SK-N-SH (cell line): ENCODE measurements at regions not wholly inside any gene's neighbourhood (a gene's known extent, or its start where the extent isn't known, plus 50 kb on each side); places are given as distances from the start of the nearest gene placed in this dataset.

Experiments
- CTCF ChIA-PET: fragments of 300-600, 350-600 bp; formaldehyde crosslinking; extraction: SDS; loops from one replicate; lab custom pipeline; 2021; lab: Yijun Ruan, JAX
- POLR2A ChIA-PET: fragments of 350-600 bp; sonication (Branson Sonifier 250); formaldehyde crosslinking; extraction: SDS; loops from one replicate; lab custom pipeline; 2020; ENCODE audit warnings: antibody characterized with exemption, inconsistent platforms; lab: Yijun Ruan, JAX
- DNase-seq: peaks from one replicate; pipeline ENCODE4 v3.0.0; 2012
- H2AFZ ChIP-seq: fragments of 200-600 bp; sonication (generic); 2 replicates; pipeline ENCODE4 v1.8.1; 2016; ENCODE audit warnings: antibody characterized with exemption, mild to moderate bottlenecking, low read depth
- H3F3A ChIP-seq: fragments of 200-600 bp; sonication (generic); replicated peaks from 2 replicates; pipeline ENCODE3; 2016; ENCODE audit warnings: antibody characterized with exemption, mild to moderate bottlenecking; ENCODE audit not compliant: insufficient read depth
- H3K27ac ChIP-seq, 2 experiments: fragments of 200-500 bp in 1 of 2; fragments of 200-600 bp in 1 of 2; sonication (Bioruptor generic) in 1 of 2; sonication (generic), shearing (Covaris generic) in 1 of 2; 2 replicates each; pipeline versions ENCODE4 v1.5.1 to v1.6.1; 2014 to 2016; ENCODE audit warnings: low read depth in 2 of 2, inconsistent platforms in 1 of 2, low read length in 1 of 2, mild to moderate bottlenecking in 1 of 2, mixed read lengths in 1 of 2
- H3K27me3 ChIP-seq: fragments of 200-600 bp; sonication (generic), shearing (Covaris generic); 2 replicates; pipeline ENCODE4 v1.6.1; 2016; ENCODE audit warnings: mixed run types; ENCODE audit not compliant: insufficient read depth
- H3K36me3 ChIP-seq, 2 experiments: fragments of 200-500 bp in 1 of 2; fragments of 200-600 bp in 1 of 2; sonication (Bioruptor generic) in 1 of 2; sonication (generic) in 1 of 2; replicated peaks in 1 of 2; 2 replicates each; pipeline versions ENCODE3 to v1.5.1; 2014 to 2016; ENCODE audit warnings: low read length in 1 of 2, mild to moderate bottlenecking in 1 of 2; ENCODE audit not compliant: insufficient read depth in 2 of 2, control insufficient read depth in 1 of 2
- H3K4me1 ChIP-seq, 2 experiments: fragments of 200-500 bp in 1 of 2; fragments of 200-600 bp in 1 of 2; sonication (Bioruptor generic) in 1 of 2; sonication (generic), shearing (Covaris generic) in 1 of 2; 2 replicates each; pipeline versions ENCODE4 v1.5.1 to v1.6.1; 2014 to 2016; ENCODE audit warnings: low read depth in 1 of 2, low read length in 1 of 2, mixed run types in 1 of 2; ENCODE audit not compliant: insufficient read depth in 2 of 2, control insufficient read depth in 1 of 2
- H3K4me2 ChIP-seq: fragments of 200-600 bp; sonication (generic), shearing (Covaris generic); 2 replicates; pipeline ENCODE4 v1.6.1; 2017; ENCODE audit warnings: mixed run types
- H3K4me3 ChIP-seq, 2 experiments: fragments of 200-500 bp in 1 of 2; fragments of 200-600 bp in 1 of 2; sonication (Bioruptor generic) in 1 of 2; sonication (generic), shearing (Covaris generic) in 1 of 2; 2 replicates each; pipeline versions ENCODE4 v1.5.1 to v1.8.1; 2014 to 2016; ENCODE audit warnings: low read depth in 2 of 2, inconsistent platforms in 1 of 2, low read length in 1 of 2, mild to moderate bottlenecking in 1 of 2, mixed read lengths in 1 of 2, moderate library complexity in 1 of 2
- H3K79me2 ChIP-seq: fragments of 200-600 bp; sonication (generic); 2 replicates; pipeline ENCODE4 v1.8.1; 2017; ENCODE audit warnings: mild to moderate bottlenecking; ENCODE audit not compliant: insufficient read depth
- H3K9ac ChIP-seq: fragments of 200-600 bp; sonication (generic); 2 replicates; pipeline ENCODE4 v1.6.1; 2017; ENCODE audit warnings: mixed run types
- H3K9me2 ChIP-seq: fragments of 200-600 bp; sonication (generic); 2 replicates; pipeline ENCODE4 v1.6.1; 2017; ENCODE audit warnings: mixed run types
- H3K9me3 ChIP-seq: fragments of 200-600 bp; sonication (generic); 2 replicates; pipeline ENCODE4 v1.6.1; 2017; ENCODE audit warnings: mixed run types, mild to moderate bottlenecking, moderate library complexity
- H4K20me1 ChIP-seq: fragments of 200-600 bp; sonication (generic); 2 replicates; pipeline ENCODE4 v1.6.1; 2017; ENCODE audit warnings: mild to moderate bottlenecking, mixed run types; ENCODE audit not compliant: insufficient read depth
- CHD2 ChIP-seq: fragments of 150-350 bp; IDR thresholded peaks from 2 replicates; pipeline ENCODE4 v1.6.1; 2018; ENCODE audit warnings: low read length; ENCODE audit not compliant: partially characterized antibody
- ELF1 ChIP-seq: IDR thresholded peaks from 2 replicates; pipeline ENCODE4 v1.4.0; 2012
- EP300 ChIP-seq, 2 experiments: IDR thresholded peaks; 2 replicates each; pipeline versions ENCODE4 v1.4.0 to v1.6.1; 2012; ENCODE audit warnings: borderline replicate concordance in 1 of 2, low read depth in 1 of 2, low read length in 1 of 2
- FOSL2 ChIP-seq: IDR thresholded peaks from 2 replicates; pipeline ENCODE4 v1.4.0; 2012; ENCODE audit warnings: low read depth, mild to moderate bottlenecking, moderate library complexity, borderline replicate concordance
- FOXJ3 ChIP-seq: sonication (generic); formaldehyde crosslinking; IDR thresholded peaks from 2 replicates; pipeline ENCODE4 v1.5.1; 2020; ENCODE audit warnings: mild to moderate bottlenecking, missing genetic modification reagents
- GABPA ChIP-seq: IDR thresholded peaks from 2 replicates; pipeline ENCODE4 v1.4.0; 2012; ENCODE audit warnings: low read depth, mild to moderate bottlenecking
- MAX ChIP-seq: IDR thresholded peaks from 2 replicates; pipeline ENCODE4 v1.4.0; 2012; ENCODE audit warnings: low read depth
- MEF2A ChIP-seq: IDR thresholded peaks from 2 replicates; pipeline ENCODE4 v1.4.0; 2012; ENCODE audit warnings: low read depth, borderline replicate concordance
- MXI1 ChIP-seq: IDR thresholded peaks from 2 replicates; pipeline ENCODE4 v1.6.1; 2012; ENCODE audit warnings: mild to moderate bottlenecking, low read depth, low read length, improper control_type of control experiment
- NFIC ChIP-seq: IDR thresholded peaks from 2 replicates; pipeline ENCODE4 v1.4.0; 2012; ENCODE audit warnings: borderline replicate concordance
- NRF1 ChIP-seq: IDR thresholded peaks from 2 replicates; pipeline ENCODE4 v1.6.1; 2012; ENCODE audit warnings: low read depth, mild to moderate bottlenecking, low read length
- POLR2AphosphoS5 ChIP-seq: IDR thresholded peaks from 2 replicates; pipeline ENCODE4 v1.6.1; 2012; ENCODE audit warnings: low read depth, low read length
- RFX5 ChIP-seq: IDR thresholded peaks from 2 replicates; pipeline ENCODE4 v1.6.1; 2012; ENCODE audit warnings: mild to moderate bottlenecking, improper control_type of control experiment, low read length
- SMC3 ChIP-seq: IDR thresholded peaks from 2 replicates; pipeline ENCODE4 v1.6.1; 2012; ENCODE audit warnings: low read depth, low read length, improper control_type of control experiment
- TCF12 ChIP-seq: IDR thresholded peaks from 2 replicates; pipeline ENCODE4 v1.4.0; 2012
- USF2 ChIP-seq: fragments of 150-350 bp; IDR thresholded peaks from 2 replicates; pipeline ENCODE4 v1.6.1; 2017; ENCODE audit warnings: antibody characterized with exemption, low read length, low read depth, borderline replicate concordance
- WGBS: methylation state at CpG from one replicate; pipeline ENCODE4 v1.1.6; 2017; ENCODE audit warnings: low lambda C conversion rate; 5-methylcytosine and 5-hydroxymethylcytosine counted together
- TF ChIP-seq, protein P1 (sequence below): IDR thresholded peaks from 2 replicates; pipeline ENCODE4; 2012
- TF ChIP-seq, protein P2 (sequence below): IDR thresholded peaks from 2 replicates; pipeline ENCODE4 v1.6.1; 2012; ENCODE audit warnings: mild to moderate bottlenecking, low read depth, low read length, moderate library complexity
- TF ChIP-seq, protein P3 (sequence below): IDR thresholded peaks from 2 replicates; pipeline ENCODE4 v1.4.0; 2012; ENCODE audit warnings: low read depth, borderline replicate concordance
- TF ChIP-seq, protein P4 (sequence below): IDR thresholded peaks from 2 replicates; pipeline ENCODE4 v1.4.0; 2012; ENCODE audit warnings: low read depth, borderline replicate concordance

- Histone ChIP-seq H3F3A (no peaks in the 10 kb centered on the region), H4K20me1 (no peaks in the 10 kb centered on the region), H3K27me3 (no peaks in the 10 kb centered on the region), H3K9me2 (no peaks in the 10 kb centered on the region), H3K36me3 (no peaks in the 10 kb centered on the region), H3K4me1 (peaks cover 0 to 9% of the 10 kb centered on the region in 2 experiments; a peak in 1 of 4 replicates), H3K9ac (no peak overlapping the region), H3K79me2 (no peaks in the 10 kb centered on the region), H3K4me3 (no peak overlapping the region), H2AFZ (no peak overlapping the region), H3K27ac (no peak overlapping the region), H3K4me2 (no peak overlapping the region), H3K9me3 (no peaks in the 10 kb centered on the region)
- no peak for DNase-seq
- POLR2A ChIA-PET, result no interaction called here
- TF ChIP-seq POLR2AphosphoS5, result no peak
- TF ChIP-seq, protein P1, sequence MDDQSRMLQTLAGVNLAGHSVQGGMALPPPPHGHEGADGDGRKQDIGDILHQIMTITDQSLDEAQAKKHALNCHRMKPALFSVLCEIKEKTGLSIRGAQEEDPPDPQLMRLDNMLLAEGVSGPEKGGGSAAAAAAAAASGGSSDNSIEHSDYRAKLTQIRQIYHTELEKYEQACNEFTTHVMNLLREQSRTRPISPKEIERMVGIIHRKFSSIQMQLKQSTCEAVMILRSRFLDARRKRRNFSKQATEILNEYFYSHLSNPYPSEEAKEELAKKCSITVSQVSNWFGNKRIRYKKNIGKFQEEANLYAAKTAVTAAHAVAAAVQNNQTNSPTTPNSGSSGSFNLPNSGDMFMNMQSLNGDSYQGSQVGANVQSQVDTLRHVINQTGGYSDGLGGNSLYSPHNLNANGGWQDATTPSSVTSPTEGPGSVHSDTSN, result no peak
- no peak for TF ChIP-seq MAX
- TF ChIP-seq RFX5, result no peak
- no peak for TF ChIP-seq TCF12
- no peak for TF ChIP-seq GABPA
- TF ChIP-seq CHD2, result no peak
- TF ChIP-seq NFIC, result no peak
- no peak for TF ChIP-seq SMC3
- TF ChIP-seq MXI1, result no peak
- TF ChIP-seq, protein P2, sequence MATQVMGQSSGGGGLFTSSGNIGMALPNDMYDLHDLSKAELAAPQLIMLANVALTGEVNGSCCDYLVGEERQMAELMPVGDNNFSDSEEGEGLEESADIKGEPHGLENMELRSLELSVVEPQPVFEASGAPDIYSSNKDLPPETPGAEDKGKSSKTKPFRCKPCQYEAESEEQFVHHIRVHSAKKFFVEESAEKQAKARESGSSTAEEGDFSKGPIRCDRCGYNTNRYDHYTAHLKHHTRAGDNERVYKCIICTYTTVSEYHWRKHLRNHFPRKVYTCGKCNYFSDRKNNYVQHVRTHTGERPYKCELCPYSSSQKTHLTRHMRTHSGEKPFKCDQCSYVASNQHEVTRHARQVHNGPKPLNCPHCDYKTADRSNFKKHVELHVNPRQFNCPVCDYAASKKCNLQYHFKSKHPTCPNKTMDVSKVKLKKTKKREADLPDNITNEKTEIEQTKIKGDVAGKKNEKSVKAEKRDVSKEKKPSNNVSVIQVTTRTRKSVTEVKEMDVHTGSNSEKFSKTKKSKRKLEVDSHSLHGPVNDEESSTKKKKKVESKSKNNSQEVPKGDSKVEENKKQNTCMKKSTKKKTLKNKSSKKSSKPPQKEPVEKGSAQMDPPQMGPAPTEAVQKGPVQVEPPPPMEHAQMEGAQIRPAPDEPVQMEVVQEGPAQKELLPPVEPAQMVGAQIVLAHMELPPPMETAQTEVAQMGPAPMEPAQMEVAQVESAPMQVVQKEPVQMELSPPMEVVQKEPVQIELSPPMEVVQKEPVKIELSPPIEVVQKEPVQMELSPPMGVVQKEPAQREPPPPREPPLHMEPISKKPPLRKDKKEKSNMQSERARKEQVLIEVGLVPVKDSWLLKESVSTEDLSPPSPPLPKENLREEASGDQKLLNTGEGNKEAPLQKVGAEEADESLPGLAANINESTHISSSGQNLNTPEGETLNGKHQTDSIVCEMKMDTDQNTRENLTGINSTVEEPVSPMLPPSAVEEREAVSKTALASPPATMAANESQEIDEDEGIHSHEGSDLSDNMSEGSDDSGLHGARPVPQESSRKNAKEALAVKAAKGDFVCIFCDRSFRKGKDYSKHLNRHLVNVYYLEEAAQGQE, result no peak
- TF ChIP-seq NRF1, result no peak
- TF ChIP-seq MEF2A, result no peak
- no peak for TF ChIP-seq EP300 (IDR thresholded peaks at IDR 0.05; ENCODE audit: borderline replicate concordance in 1 of 2, low read depth in 1 of 2, low read length in 1 of 2)
- TF ChIP-seq, protein P3, sequence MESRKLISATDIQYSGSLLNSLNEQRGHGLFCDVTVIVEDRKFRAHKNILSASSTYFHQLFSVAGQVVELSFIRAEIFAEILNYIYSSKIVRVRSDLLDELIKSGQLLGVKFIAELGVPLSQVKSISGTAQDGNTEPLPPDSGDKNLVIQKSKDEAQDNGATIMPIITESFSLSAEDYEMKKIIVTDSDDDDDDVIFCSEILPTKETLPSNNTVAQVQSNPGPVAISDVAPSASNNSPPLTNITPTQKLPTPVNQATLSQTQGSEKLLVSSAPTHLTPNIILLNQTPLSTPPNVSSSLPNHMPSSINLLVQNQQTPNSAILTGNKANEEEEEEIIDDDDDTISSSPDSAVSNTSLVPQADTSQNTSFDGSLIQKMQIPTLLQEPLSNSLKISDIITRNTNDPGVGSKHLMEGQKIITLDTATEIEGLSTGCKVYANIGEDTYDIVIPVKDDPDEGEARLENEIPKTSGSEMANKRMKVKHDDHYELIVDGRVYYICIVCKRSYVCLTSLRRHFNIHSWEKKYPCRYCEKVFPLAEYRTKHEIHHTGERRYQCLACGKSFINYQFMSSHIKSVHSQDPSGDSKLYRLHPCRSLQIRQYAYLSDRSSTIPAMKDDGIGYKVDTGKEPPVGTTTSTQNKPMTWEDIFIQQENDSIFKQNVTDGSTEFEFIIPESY, result no peak
- TF ChIP-seq, protein P4, sequence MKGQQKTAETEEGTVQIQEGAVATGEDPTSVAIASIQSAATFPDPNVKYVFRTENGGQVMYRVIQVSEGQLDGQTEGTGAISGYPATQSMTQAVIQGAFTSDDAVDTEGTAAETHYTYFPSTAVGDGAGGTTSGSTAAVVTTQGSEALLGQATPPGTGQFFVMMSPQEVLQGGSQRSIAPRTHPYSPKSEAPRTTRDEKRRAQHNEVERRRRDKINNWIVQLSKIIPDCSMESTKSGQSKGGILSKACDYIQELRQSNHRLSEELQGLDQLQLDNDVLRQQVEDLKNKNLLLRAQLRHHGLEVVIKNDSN, result no peak
- TF ChIP-seq USF2, result no peak
- no peak for TF ChIP-seq FOXJ3 (CRISPR knock-in tag)
- no peak for TF ChIP-seq FOSL2
- TF ChIP-seq ELF1, result no peak
- WGBS, result 28% methylated on average over 4 of the region's 4 CpGs
- CTCF ChIA-PET, result no interaction called here
Measured at GRCh38 chr12:102763061-102763460, 154.0 kb downstream of the PAH start.
